Type B pancreatic cell (in vitro differentiated cells): ENCODE measurements at regions not wholly inside any gene's neighbourhood (a gene's known extent, or its start where the extent isn't known, plus 50 kb on each side); places are given as distances from the start of the nearest gene placed in this dataset.

Experiments
- DNase-seq: peaks from one replicate; pipeline ENCODE4 v3.0.0; 2021; ENCODE audit warnings: mixed read lengths; ENCODE audit not compliant: unreplicated experiment; ENCODE audit errors: extremely low spot score
- H3K27ac Mint-ChIP-seq: 2 replicates; pipeline ENCODE4 v1.8.0; 2021; ENCODE audit warnings: mild to moderate bottlenecking, mixed read lengths
- H3K27me3 Mint-ChIP-seq: 2 replicates; pipeline ENCODE4 v1.8.0; 2021; ENCODE audit warnings: mixed read lengths
- H3K36me3 Mint-ChIP-seq: 2 replicates; pipeline ENCODE4 v1.8.0; 2021; ENCODE audit warnings: mixed read lengths
- H3K4me1 Mint-ChIP-seq: one replicate; pipeline ENCODE4 v1.8.0; 2021; ENCODE audit warnings: mixed read lengths; ENCODE audit not compliant: unreplicated experiment
- H3K4me3 Mint-ChIP-seq: 2 replicates; pipeline ENCODE4 v1.8.0; 2021; ENCODE audit warnings: mild to moderate bottlenecking, mixed read lengths
- H3K9me3 Mint-ChIP-seq: 2 replicates; pipeline ENCODE4 v1.8.0; 2021; ENCODE audit warnings: mixed read lengths
- TF ChIP-seq, protein P1 (sequence below): fragments of 200-600 bp; sonication (generic); conservative IDR thresholded peaks from 2 replicates; pipeline ENCODE4 v1.5.0; 2021; ENCODE audit warnings: antibody characterized with exemption, mild to moderate bottlenecking

DNA sequence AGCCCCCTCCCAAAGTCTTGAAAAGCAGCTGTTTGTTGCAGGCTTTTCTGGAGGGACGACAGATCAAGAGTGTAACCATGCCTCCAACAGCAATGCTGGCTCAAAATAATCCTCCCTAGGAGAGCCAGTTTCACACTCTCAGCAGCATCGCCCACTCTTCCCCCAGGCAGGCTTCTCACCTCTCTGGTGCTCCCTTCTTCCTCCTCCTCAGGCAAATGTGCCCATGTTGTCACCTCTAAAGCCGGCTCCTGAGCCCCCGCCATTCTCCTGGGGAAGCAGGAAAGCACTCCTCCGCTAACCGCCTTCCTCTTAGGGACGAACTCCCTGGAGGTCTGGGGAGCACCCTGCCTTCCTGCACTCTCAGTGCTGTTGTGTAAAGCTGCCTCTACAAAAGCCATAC is 98.9 kb upstream of the SGCG start:
- H3K4me1 Mint-ChIP-seq, result no peaks in the 10 kb centered on the region

DNA sequence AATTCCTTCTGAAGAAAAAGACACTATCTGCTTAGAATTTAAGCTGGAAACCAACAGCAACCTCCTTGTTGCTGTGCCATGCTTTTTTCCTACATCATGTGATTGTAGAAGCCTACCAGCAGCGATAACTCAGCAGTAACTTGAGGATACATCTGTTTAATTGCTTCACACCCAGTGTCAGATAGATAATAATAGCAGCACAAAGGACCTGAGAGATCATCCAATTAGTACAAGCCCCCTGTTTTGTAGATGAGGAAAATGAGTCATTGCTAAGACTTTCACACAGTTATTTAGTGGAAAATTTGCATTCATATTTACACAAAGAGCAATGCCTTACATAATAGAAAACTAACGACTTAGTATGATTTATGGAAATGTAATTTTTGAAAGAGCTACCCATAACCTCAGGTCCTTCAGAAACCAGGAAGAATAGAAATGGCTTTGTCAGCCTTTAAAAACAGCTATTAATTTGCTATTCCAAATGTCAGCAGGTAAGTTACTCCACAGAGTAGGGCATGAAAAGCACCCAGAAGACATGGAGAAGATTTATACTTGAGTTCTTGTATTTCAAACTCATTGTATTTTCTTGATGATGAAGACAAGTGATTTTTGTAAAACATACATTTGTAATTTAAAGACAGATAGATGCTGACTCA is 93.7 kb upstream of the SGCG start:
- Mint-ChIP-seq H3K36me3 (no peaks in the 10 kb centered on the region), H3K4me3 (no peak overlapping the region), H3K9me3 (no peaks in the 10 kb centered on the region), H3K27me3 (peaks cover 2% of the 10 kb centered on the region), H3K27ac (no peak overlapping the region), H3K4me1 (no peaks in the 10 kb centered on the region)
- TF ChIP-seq, protein P1, sequence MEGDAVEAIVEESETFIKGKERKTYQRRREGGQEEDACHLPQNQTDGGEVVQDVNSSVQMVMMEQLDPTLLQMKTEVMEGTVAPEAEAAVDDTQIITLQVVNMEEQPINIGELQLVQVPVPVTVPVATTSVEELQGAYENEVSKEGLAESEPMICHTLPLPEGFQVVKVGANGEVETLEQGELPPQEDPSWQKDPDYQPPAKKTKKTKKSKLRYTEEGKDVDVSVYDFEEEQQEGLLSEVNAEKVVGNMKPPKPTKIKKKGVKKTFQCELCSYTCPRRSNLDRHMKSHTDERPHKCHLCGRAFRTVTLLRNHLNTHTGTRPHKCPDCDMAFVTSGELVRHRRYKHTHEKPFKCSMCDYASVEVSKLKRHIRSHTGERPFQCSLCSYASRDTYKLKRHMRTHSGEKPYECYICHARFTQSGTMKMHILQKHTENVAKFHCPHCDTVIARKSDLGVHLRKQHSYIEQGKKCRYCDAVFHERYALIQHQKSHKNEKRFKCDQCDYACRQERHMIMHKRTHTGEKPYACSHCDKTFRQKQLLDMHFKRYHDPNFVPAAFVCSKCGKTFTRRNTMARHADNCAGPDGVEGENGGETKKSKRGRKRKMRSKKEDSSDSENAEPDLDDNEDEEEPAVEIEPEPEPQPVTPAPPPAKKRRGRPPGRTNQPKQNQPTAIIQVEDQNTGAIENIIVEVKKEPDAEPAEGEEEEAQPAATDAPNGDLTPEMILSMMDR, result no peak
- DNase-seq, result no peak

More for the DNA sequence above, 98.9 kb upstream of the SGCG start:
- H3K27ac Mint-ChIP-seq, result no peak overlapping the region
- H3K27me3 Mint-ChIP-seq, result no peaks in the 10 kb centered on the region
- TF ChIP-seq, protein P1, result no peak
- DNase-seq, result no peak
- H3K4me3 Mint-ChIP-seq, result no peak overlapping the region
- H3K36me3 Mint-ChIP-seq, result no peaks in the 10 kb centered on the region
- no peaks in the 10 kb centered on the region for H3K9me3 Mint-ChIP-seq

DNA sequence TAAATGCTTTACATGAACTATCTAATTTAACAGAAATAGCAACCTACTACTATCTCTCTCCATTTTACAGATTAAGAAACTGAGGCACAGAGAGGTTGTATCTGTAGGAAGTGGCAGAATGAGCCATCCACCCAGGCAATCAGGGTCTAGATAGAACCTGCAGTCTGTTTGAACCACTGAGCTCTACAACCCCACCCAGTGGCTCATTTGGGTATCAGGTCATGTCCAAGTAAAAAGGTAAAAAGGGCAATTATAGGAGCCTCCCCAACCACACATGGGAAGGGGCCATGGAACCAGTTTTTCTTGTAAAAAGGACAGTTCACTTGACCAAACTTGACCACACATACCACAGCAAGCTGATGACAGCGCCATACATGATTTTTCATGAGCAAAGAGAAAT is 92.9 kb upstream of the SGCG start:
- Mint-ChIP-seq H3K9me3 (no peaks in the 10 kb centered on the region), H3K27me3 (peaks cover 6% of the 10 kb centered on the region), H3K4me3 (no peak overlapping the region), H3K27ac (peak overlapping the region; percentile 52), H3K36me3 (no peaks in the 10 kb centered on the region), H3K4me1 (no peaks in the 10 kb centered on the region)
- TF ChIP-seq, protein P1, result peak; percentile 63
- DNase-seq, result no peak

DNA sequence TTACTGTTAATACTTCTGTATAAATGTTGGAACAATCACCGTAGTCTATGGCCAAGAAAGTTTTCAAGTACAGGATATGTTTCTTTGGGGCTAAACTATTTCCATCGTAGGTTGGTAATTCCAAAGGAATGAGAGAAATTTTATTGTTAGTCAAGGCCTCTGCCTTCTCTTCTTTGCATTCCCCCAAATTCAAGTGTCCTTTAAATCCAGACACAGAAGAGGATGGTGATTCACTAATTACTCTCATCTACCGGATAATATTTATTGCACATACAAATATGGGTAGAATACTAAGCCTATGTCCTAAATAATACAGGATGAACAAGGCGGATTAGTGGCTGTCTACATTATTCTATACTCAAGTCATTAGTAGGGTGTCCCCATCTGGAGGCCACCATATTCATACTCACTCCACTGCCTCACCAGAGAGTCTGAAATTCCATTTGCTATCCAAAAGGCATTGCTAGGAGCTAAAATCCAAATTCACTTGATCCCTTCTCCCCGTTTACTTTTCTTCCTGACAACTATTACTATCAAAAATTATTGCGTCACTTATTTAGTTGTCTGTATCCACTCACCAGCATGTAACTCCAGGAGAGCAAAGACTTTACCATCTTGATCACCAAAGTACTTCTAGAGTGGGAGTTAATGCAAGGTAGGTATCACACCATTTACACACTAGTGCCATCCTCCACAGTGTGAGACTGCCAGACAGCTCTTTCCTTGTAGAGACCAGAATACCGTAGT is 82.4 kb upstream of the SGCG start:
- no peak for DNase-seq
- H3K36me3 Mint-ChIP-seq, result no peaks in the 10 kb centered on the region
- no peaks in the 10 kb centered on the region for H3K4me1 Mint-ChIP-seq
- H3K9me3 Mint-ChIP-seq, result no peaks in the 10 kb centered on the region
- H3K27ac Mint-ChIP-seq, result no peak overlapping the region
- H3K4me3 Mint-ChIP-seq, result no peak overlapping the region
- TF ChIP-seq, protein P1, result no peak
- peaks cover 20% of the 10 kb centered on the region for H3K27me3 Mint-ChIP-seq

DNA sequence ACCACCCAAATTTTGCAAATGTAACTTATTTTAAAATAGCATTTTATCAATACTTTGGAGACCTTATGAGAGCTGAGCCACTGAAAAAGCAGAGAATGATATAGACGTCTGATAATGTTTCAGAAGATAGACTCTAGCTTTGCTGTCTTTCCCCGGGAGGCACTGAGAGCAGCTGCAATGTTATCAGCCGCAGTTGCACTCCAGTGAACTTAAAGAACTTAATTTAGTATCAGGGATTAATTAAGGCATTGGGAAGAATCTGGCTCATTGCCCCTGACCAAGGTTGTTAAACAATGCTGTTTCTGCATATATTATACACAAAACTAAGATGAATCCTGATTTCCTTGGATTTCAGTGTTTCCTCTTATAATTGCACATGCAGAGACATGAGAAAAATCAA is 75.7 kb upstream of the SGCG start:
- H3K27me3 Mint-ChIP-seq, result peaks cover 1% of the 10 kb centered on the region
- TF ChIP-seq, protein P1, result no peak
- H3K9me3 Mint-ChIP-seq, result no peaks in the 10 kb centered on the region
- no peak overlapping the region for H3K4me3 Mint-ChIP-seq
- H3K27ac Mint-ChIP-seq, result no peak overlapping the region
- no peak for DNase-seq
- peaks cover 4% of the 10 kb centered on the region for H3K4me1 Mint-ChIP-seq
- no peaks in the 10 kb centered on the region for H3K36me3 Mint-ChIP-seq
